Endodermal cell (in vitro differentiated cells): ENCODE measurements at regions not wholly inside any gene's neighbourhood (a gene's known extent, or its start where the extent isn't known, plus 50 kb on each side); places are given as distances from the start of the nearest gene placed in this dataset.

ENCODE experiments used
- DNase-seq: peaks from one replicate; pipeline ENCODE4 v3.0.0-alpha.2; 2017
- H3K27ac ChIP-seq: 2 replicates; pipeline ENCODE4 v1.5.1; 2013; ENCODE audit warnings: mild to moderate bottlenecking, low read depth, low read length, moderate library complexity
- H3K27me3 ChIP-seq: 2 replicates; pipeline ENCODE4 v1.6.1; 2013; ENCODE audit warnings: mild to moderate bottlenecking, low read length, moderate library complexity; ENCODE audit not compliant: insufficient read depth, control insufficient read depth, poor library complexity, severe bottlenecking
- H3K36me3 ChIP-seq: 2 replicates; pipeline ENCODE4 v1.7.0; 2013; ENCODE audit warnings: mild to moderate bottlenecking, low read length, moderate library complexity; ENCODE audit not compliant: control insufficient read depth, insufficient read depth
- H3K4me1 ChIP-seq: one replicate; pipeline ENCODE4 v1.7.0; 2013; ENCODE audit warnings: low read length; ENCODE audit not compliant: control insufficient read depth, insufficient read depth
- H3K4me3 ChIP-seq: 2 replicates; pipeline ENCODE4 v1.5.1; 2013; ENCODE audit warnings: mild to moderate bottlenecking, low read length, moderate library complexity
- H3K9ac ChIP-seq: 2 replicates; pipeline ENCODE4 v1.6.1; 2013; ENCODE audit warnings: mild to moderate bottlenecking, low read length, moderate library complexity; ENCODE audit not compliant: poor library complexity, severe bottlenecking; ENCODE audit errors: extremely low read depth
- H3K9me3 ChIP-seq: 2 replicates; pipeline ENCODE4 v1.6.1; 2013; ENCODE audit warnings: mild to moderate bottlenecking, low read length, moderate library complexity; ENCODE audit not compliant: control insufficient read depth
- H3K27ac Mint-ChIP-seq: 2 replicates; pipeline ENCODE4 v1.8.0; 2020; ENCODE audit warnings: mixed read lengths
- H3K27me3 Mint-ChIP-seq: 2 replicates; pipeline ENCODE4 v1.8.0; 2021; ENCODE audit warnings: mild to moderate bottlenecking, mixed read lengths; ENCODE audit not compliant: insufficient read depth
- H3K36me3 Mint-ChIP-seq: 2 replicates; pipeline ENCODE4 v1.8.0; 2020; ENCODE audit warnings: low read depth, mixed read lengths
- H3K4me1 Mint-ChIP-seq: 2 replicates; pipeline ENCODE4 v1.8.0; 2020; ENCODE audit warnings: mixed read lengths
- H3K4me3 Mint-ChIP-seq: 2 replicates; pipeline ENCODE4 v1.8.0; 2020; ENCODE audit warnings: mild to moderate bottlenecking, moderate library complexity, mixed read lengths
- H3K9me3 Mint-ChIP-seq: 2 replicates; pipeline ENCODE4 v1.8.0; 2020; ENCODE audit warnings: mild to moderate bottlenecking, mixed read lengths
- CTCF ChIP-seq: fragments of 200-600 bp; sonication (generic); conservative IDR thresholded peaks from 2 replicates; pipeline ENCODE4 v1.5.0; 2021; ENCODE audit warnings: antibody characterized with exemption, mild to moderate bottlenecking
- WGBS, 2 experiments: methylation state at CpG; one replicate each; pipeline versions ENCODE4 v1.1.5 to v1.1.7; 2013; ENCODE audit warnings: missing lambda C conversion rate in 2 of 2, mixed read lengths in 1 of 2; ENCODE audit not compliant: insufficient coverage in 1 of 2, insufficient read length in 1 of 2; 5-methylcytosine and 5-hydroxymethylcytosine counted together

DNA sequence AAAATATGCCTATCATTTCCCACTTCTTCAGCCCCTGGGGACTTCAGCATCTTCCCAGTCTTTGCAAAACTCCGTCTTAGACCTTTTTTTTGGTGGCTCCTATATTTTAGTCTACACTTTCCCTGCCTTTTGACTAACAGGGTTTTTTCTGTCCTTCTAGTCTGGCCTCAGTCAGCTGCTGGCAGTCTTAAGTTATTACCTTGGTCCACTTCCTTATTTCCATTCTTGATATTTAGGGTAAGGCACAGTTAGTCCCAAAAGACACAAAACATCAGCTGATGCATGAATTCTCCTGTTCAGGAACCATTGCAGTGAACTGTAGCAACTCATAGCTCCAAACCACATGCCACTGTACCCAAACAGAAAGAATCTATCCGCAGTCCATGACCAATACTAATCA is 234.6 kb upstream of the RFC3 start:
- H3K36me3 Mint-ChIP-seq = no peaks in the 10 kb centered on the region
- Histone ChIP-seq H3K27me3 (no peaks in the 10 kb centered on the region), H3K9me3 (no peaks in the 10 kb centered on the region), H3K4me3 (no peak overlapping the region), H3K9ac (no peak overlapping the region), H3K27ac (no peak overlapping the region), H3K4me1 (no peaks in the 10 kb centered on the region), H3K36me3 (no peaks in the 10 kb centered on the region)
- 88 to 100% methylated on average over 1 to 2 of the region's 2 CpGs for WGBS, 2 experiments
- no peak overlapping the region for H3K4me3 Mint-ChIP-seq
- no peak overlapping the region for H3K27ac Mint-ChIP-seq
- DNase-seq = no peak
- TF ChIP-seq CTCF = no peak
- peaks cover 7% of the 10 kb centered on the region for H3K4me1 Mint-ChIP-seq
- no peaks in the 10 kb centered on the region for H3K27me3 Mint-ChIP-seq
- peaks cover 2% of the 10 kb centered on the region for H3K9me3 Mint-ChIP-seq

DNA sequence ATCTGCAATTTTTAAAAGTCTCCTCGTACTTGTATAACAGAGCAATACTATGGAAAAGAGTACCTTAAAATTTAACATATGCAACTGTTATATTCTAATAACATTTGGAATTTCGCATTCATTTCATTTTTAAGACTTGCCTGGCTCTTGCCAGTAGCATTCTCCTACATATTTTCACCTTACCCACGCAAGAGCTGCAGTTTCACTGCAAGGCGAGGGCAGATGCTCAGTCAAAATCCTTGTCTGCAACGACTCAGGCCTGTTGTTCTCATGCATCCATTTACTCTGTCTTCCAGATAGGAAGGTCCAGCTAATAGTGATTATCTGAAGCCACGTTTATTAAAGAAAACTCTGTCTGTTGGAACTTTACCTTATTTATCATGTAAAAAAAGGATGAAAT is 227.0 kb upstream of the RFC3 start:
- no peaks in the 10 kb centered on the region for H3K9me3 ChIP-seq
- no peaks in the 10 kb centered on the region for H3K36me3 ChIP-seq
- Mint-ChIP-seq H3K36me3 (no peaks in the 10 kb centered on the region), H3K9me3 (no peaks in the 10 kb centered on the region), H3K4me3 (no peak overlapping the region), H3K27ac (no peak overlapping the region), H3K27me3 (no peaks in the 10 kb centered on the region), H3K4me1 (peaks cover 5% of the 10 kb centered on the region)
- no peak overlapping the region for H3K9ac ChIP-seq
- 87 to 93% methylated on average over 5 of the region's 6 CpGs for WGBS, 2 experiments
- H3K27me3 ChIP-seq = no peaks in the 10 kb centered on the region
- DNase-seq = no peak
- no peak overlapping the region for H3K27ac ChIP-seq
- H3K4me3 ChIP-seq = no peak overlapping the region
- TF ChIP-seq CTCF = no peak
- no peaks in the 10 kb centered on the region for H3K4me1 ChIP-seq

- Mint-ChIP-seq H3K36me3 (no peaks in the 10 kb centered on the region), H3K9me3 (peaks cover 8% of the 10 kb centered on the region), H3K27me3 (peaks cover 6% of the 10 kb centered on the region), H3K27ac (no peak overlapping the region), H3K4me1 (peaks cover 9% of the 10 kb centered on the region), H3K4me3 (no peak overlapping the region)
- no peak overlapping the region for H3K27ac ChIP-seq
- H3K4me3 ChIP-seq = no peak overlapping the region
- H3K9me3 ChIP-seq = peaks cover 12% of the 10 kb centered on the region
- no peaks in the 10 kb centered on the region for H3K4me1 ChIP-seq
- no peaks in the 10 kb centered on the region for H3K36me3 ChIP-seq
- TF ChIP-seq CTCF = peak; percentile 61
- H3K9ac ChIP-seq = no peak overlapping the region
- WGBS, 2 experiments = 48 to 51% methylated on average over 7 of the region's 7 CpGs
- DNase-seq = peak; percentile 69
- H3K27me3 ChIP-seq = no peaks in the 10 kb centered on the region
Measured at GRCh38 chr13:33606692-33607091, 211.3 kb upstream of the RFC3 start.
